Endothelial cell (in vitro differentiated cells): ENCODE measurements at regions not wholly inside any gene's neighbourhood (a gene's known extent, or its start where the extent isn't known, plus 50 kb on each side); places are given as distances from the start of the nearest gene placed in this dataset.

Experiments used
- DNase-seq: peaks from one replicate; pipeline ENCODE4 v3.0.0; 2021; ENCODE audit warnings: low spot score
- H3K27ac Mint-ChIP-seq: one replicate; pipeline ENCODE4 v1.8.0; 2021; ENCODE audit warnings: mixed read lengths, inconsistent platforms; ENCODE audit not compliant: unreplicated experiment
- H3K27me3 Mint-ChIP-seq: one replicate; pipeline ENCODE4 v1.8.0; 2021; ENCODE audit warnings: mild to moderate bottlenecking, moderate library complexity, mixed read lengths, inconsistent platforms; ENCODE audit not compliant: unreplicated experiment
- H3K36me3 Mint-ChIP-seq: one replicate; pipeline ENCODE4 v1.8.0; 2021; ENCODE audit warnings: mild to moderate bottlenecking, low read depth, mixed read lengths, inconsistent platforms; ENCODE audit not compliant: unreplicated experiment
- H3K4me1 Mint-ChIP-seq: one replicate; pipeline ENCODE4 v1.8.0; 2021; ENCODE audit warnings: mild to moderate bottlenecking, mixed read lengths, inconsistent platforms; ENCODE audit not compliant: unreplicated experiment
- H3K4me3 Mint-ChIP-seq: one replicate; pipeline ENCODE4 v1.8.0; 2021; ENCODE audit warnings: mild to moderate bottlenecking, mixed read lengths, inconsistent platforms; ENCODE audit not compliant: unreplicated experiment
- H3K9me3 Mint-ChIP-seq: one replicate; pipeline ENCODE4 v1.8.0; 2021; ENCODE audit warnings: mixed read lengths, inconsistent platforms; ENCODE audit not compliant: unreplicated experiment
- CTCF ChIP-seq: fragments of 200-600 bp; sonication (generic); IDR thresholded peaks from one replicate; pipeline ENCODE4 v1.5.0; 2021; ENCODE audit warnings: antibody characterized with exemption; ENCODE audit not compliant: unreplicated experiment

GRCh38 chr6:154890874-154891273 is 104.2 kb upstream of the TIAM2 start:
- Mint-ChIP-seq H3K36me3 (no peaks in the 10 kb centered on the region), H3K27ac (no peak overlapping the region)

GRCh38 chr6:154891901-154892300 is 103.2 kb upstream of the TIAM2 start:
- DNase-seq, result no peak
- peaks cover 15% of the 10 kb centered on the region for H3K4me1 Mint-ChIP-seq
- no peak for TF ChIP-seq CTCF
- no peak overlapping the region for H3K4me3 Mint-ChIP-seq
- H3K27me3 Mint-ChIP-seq, result peaks cover 4% of the 10 kb centered on the region
- H3K36me3 Mint-ChIP-seq, result no peaks in the 10 kb centered on the region
- H3K9me3 Mint-ChIP-seq, result no peaks in the 10 kb centered on the region
- H3K27ac Mint-ChIP-seq, result no peak overlapping the region

More at GRCh38 chr6:154890874-154891273, 104.2 kb upstream of the TIAM2 start:
- no peak for TF ChIP-seq CTCF
- H3K27me3 Mint-ChIP-seq, result peaks cover 3% of the 10 kb centered on the region
- DNase-seq, result no peak
- no peak overlapping the region for H3K4me3 Mint-ChIP-seq
- H3K9me3 Mint-ChIP-seq, result no peaks in the 10 kb centered on the region
- peaks cover 15% of the 10 kb centered on the region for H3K4me1 Mint-ChIP-seq

GRCh38 chr6:154893917-154894316 is 101.2 kb upstream of the TIAM2 start:
- TF ChIP-seq CTCF, result no peak
- H3K27me3 Mint-ChIP-seq, result peaks cover 4% of the 10 kb centered on the region
- no peaks in the 10 kb centered on the region for H3K9me3 Mint-ChIP-seq
- DNase-seq, result no peak
- no peaks in the 10 kb centered on the region for H3K36me3 Mint-ChIP-seq
- H3K4me3 Mint-ChIP-seq, result no peak overlapping the region
- H3K27ac Mint-ChIP-seq, result no peak overlapping the region
- peaks cover 10% of the 10 kb centered on the region for H3K4me1 Mint-ChIP-seq

GRCh38 chr6:154894902-154895301 is 100.2 kb upstream of the TIAM2 start:
- Mint-ChIP-seq H3K27me3 (peaks cover 4% of the 10 kb centered on the region), H3K9me3 (no peaks in the 10 kb centered on the region), H3K4me3 (no peak overlapping the region), H3K36me3 (no peaks in the 10 kb centered on the region), H3K27ac (peak overlapping the region; percentile 77), H3K4me1 (peaks cover 10% of the 10 kb centered on the region)
- no peak for DNase-seq
- TF ChIP-seq CTCF, result no peak

- peaks cover 14% of the 10 kb centered on the region for H3K4me1 Mint-ChIP-seq
- DNase-seq, result no peak
- H3K4me3 Mint-ChIP-seq, result no peak overlapping the region
- no peak for TF ChIP-seq CTCF
- no peaks in the 10 kb centered on the region for H3K9me3 Mint-ChIP-seq
- H3K36me3 Mint-ChIP-seq, result no peaks in the 10 kb centered on the region
- H3K27me3 Mint-ChIP-seq, result peaks cover 4% of the 10 kb centered on the region
- H3K27ac Mint-ChIP-seq, result no peak overlapping the region
These were observed 99.3 kb upstream of the TIAM2 start for GRCh38 chr6:154895841-154896240.
